T-helper 2 cell treated with Interferon-gamma antibody and Interleukin-4, amounts not matched to agents 100 ng/mL and 5 ng/mL, for 36 hours (primary cell): ENCODE measurements at regions not wholly inside any gene's neighbourhood (a gene's known extent, or its start where the extent isn't known, plus 50 kb on each side); places are given as distances from the start of the nearest gene placed in this dataset.
"Not testable (repeated sequence)": the region's sequence is repeated elsewhere in the genome, so short reads cannot be mapped to it uniquely, and the experiment has no call there.

Source experiments
- intact Hi-C: fragments of 100-400 bp; cut with micrococcal nuclease; formaldehyde crosslinking; loops from one replicate; pipeline ENCODE4 v1.15.1; 2023

- intact Hi-C loops = not testable (repeated sequence)
Measured at GRCh38 chr21:28031066-28031465, 961.6 kb downstream of the LTN1 start.

- intact Hi-C loops = no loop called here
Measured at GRCh38 chr21:28025111-28025510, 967.6 kb downstream of the LTN1 start.

DNA sequence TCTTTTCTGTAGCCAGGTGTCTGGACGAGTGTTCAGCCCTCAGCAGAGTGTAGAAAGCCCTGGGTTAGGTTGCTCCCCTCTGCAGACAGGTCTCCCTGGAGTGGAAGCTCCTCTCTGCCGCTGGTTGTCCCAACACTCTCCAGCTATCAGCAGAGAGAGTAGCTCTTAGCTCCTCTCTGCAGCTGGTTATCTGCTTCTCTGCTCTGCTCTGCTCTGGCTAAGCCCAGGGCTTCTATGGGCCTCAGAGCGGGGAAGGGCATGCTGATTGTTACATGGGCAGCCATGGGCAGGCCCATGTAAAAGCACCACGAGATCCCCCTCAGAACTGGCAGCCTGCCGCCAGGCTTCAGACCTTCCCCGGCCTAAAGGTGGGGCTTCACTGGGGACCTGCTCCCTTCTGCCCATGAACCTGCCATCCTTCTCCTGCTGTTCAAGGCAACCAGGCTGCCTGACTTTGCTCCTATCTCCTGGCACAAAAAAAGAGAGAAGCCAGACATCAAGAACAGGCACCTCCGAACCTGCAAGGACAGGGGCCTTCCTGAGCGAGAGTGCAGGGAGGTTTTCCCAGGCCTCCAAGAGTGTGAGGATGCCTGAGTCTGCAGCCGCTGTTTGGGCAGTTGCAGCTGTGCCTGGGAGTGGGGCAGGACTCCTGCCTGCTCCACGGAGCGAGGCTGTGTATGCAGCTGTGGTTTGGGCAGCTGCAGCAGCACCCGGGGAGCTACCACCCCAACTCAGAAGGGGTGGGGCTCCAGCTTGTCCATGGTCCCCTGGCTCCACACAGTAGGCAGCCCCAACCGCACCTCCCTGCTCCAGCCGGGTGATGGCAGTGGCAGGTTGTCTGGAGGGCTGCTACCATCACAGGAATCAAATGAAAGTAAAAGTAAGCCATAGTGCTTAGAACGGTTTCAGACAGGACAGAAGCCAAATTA lies 973.7 kb downstream of the LTN1 start:
- intact Hi-C loops = no loop called here

GRCh38 chr21:28018213-28018612 lies 974.5 kb downstream of the LTN1 start:
- intact Hi-C loops = no loop called here

GRCh38 chr21:28016571-28016970 lies 976.1 kb downstream of the LTN1 start:
- intact Hi-C loops = no loop called here

GRCh38 chr21:28013123-28013522 lies 979.6 kb downstream of the LTN1 start:
- intact Hi-C loops = not testable (repeated sequence)

DNA sequence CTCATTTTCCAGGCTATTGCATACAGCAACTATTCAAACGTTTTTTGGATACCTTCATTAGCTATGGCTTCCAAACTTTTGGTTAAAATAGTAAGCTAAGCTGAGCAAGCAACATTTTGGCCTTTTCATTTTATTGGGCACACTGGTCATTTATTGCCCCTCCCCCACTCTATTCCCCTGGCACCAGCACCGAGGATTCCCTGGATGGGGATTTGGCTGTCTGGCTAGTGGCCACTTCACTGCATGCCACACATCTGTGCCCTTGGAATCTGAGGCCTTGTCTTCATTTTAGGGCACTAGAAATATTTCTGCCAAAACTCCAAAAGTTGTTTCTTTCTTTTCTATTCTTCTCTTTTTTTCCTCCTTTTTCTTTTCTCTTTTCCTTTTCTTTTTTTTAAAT lies 980.7 kb downstream of the LTN1 start:
- intact Hi-C loops = not testable (repeated sequence)

GRCh38 chr21:28008245-28008644 lies 984.4 kb downstream of the LTN1 start:
- intact Hi-C loops = not testable (repeated sequence)

GRCh38 chr21:28003627-28004026 lies 989.0 kb downstream of the LTN1 start:
- intact Hi-C loops = not testable (repeated sequence)

DNA sequence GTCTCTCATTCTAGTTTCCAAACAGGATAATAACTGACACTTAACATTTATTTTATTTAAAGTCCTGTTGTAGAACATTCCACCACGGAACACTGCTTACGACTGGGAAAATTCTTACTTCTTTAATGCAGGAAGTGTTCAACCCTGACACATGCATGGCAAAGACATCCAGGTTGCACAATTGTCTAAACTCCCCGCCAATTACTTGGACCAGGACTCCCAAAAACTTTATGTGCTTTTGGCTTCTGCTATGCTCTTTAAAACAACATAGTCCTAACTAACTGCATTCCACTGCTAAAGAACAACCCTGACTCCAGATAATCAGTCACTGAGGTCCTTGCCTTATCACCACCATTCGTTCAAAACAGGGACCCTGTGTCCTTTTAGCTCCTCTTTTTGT lies 995.8 kb downstream of the LTN1 start:
- intact Hi-C loops = not testable (repeated sequence)

- intact Hi-C loops = not testable (repeated sequence)
Measured at GRCh38 chr21:27984663-27985325, 1007.9 kb downstream of the LTN1 start.

GRCh38 chr21:27979446-27979845 lies 1012.6 kb upstream of the ADAMTS5 start:
- intact Hi-C loops = not testable (repeated sequence)

GRCh38 chr21:27975514-27975913 lies 1008.6 kb upstream of the ADAMTS5 start:
- intact Hi-C loops = no loop called here

GRCh38 chr21:27974152-27974551 lies 1007.3 kb upstream of the ADAMTS5 start:
- intact Hi-C loops = not testable (repeated sequence)

- intact Hi-C loops = not testable (repeated sequence)
Measured at GRCh38 chr21:27968240-27968639, 1001.4 kb upstream of the ADAMTS5 start.

GRCh38 chr21:27954543-27955165 lies 987.8 kb upstream of the ADAMTS5 start:
- intact Hi-C loops = no loop called here

DNA sequence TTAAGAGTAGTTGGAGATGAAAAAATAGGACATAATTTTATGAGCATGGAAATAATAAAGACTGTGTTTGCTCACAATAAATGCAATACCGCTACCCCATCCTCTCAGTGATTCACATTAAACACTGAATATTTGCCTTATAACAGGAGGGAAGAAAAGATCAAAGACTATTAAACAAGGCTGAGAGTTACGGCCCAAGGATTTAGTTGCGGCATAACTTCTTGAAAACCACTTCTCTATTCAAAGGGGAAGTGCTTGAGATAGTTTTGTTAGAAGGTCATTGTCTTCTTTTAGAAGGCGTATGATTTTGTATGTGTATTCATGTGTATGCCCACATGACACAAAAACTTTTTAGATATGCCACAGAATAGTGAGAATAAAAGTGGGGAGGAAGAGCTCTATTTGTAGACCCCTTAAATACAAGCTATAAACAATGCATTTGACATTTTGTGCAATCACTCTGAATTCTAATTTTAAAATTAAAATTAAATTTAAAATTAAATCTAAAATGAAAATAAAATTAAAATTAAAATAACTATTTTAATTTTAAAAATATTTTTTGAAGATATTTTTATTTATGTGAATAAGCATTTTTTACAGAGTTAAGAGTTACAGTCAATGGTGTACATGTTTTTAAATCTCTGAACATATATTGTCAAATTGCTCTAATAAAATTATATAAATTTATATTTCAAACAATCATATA lies 986.6 kb upstream of the ADAMTS5 start:
- intact Hi-C loops = no loop called here

- intact Hi-C loops = not testable (repeated sequence)
Measured at GRCh38 chr21:27949093-27949492, 982.2 kb upstream of the ADAMTS5 start.

- intact Hi-C loops = not testable (repeated sequence)
Measured at GRCh38 chr21:27930108-27930767, 963.4 kb upstream of the ADAMTS5 start.

DNA sequence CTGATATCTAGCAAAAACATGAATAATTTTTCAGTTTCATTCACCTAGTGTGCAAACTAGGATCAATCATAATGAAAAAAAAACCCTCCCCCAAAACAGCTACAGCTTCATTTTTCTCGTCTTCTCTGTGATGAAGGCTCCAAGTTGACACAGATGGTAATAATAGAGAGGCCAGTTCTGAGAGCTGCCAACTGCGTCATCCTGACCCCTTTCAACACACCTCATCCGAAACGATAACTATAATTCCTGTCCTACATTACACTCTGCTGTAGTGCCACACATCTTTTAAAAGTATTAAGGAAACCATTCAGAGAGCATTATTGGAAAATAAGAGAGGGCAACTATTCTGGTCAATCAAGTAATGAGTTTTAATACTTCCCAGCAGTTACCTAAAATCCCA lies 962.3 kb upstream of the ADAMTS5 start:
- intact Hi-C loops = not testable (repeated sequence)

DNA sequence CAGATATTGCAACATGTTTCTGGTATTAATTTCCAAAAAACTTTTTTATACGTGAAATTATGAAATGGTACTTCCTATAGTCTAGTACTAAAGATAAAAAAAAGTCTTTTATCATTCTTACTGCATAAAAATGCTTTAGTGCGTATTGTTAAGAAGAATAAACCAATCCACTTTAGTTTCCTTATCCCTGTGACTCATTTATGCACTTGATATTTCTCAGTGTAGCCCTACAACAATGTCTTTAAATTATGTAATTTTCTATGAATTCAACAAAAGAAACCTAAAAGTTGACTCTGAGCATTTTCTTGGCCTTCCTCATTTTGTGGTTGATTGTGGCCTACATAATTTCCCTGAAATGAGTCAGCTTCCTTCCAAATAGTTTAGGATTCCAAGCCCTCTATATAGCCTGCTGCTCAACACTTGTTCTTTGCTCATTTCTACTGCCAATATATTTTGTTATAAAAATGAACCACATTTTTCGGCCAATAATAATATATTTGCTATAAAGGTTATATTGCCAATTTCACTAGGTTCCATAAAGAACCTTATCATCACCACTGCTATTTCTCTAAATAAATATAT lies 961.7 kb upstream of the ADAMTS5 start:
- intact Hi-C loops = not testable (repeated sequence)
